ENCODE measurements at regions not wholly inside any gene's neighbourhood (a gene's known extent, or its start where the extent isn't known, plus 50 kb on each side); places are given as distances from the start of the nearest gene placed in this dataset.

- Mint-ChIP-seq H3K9me3 (no peaks in the 10 kb centered on the region), H3K36me3 (ENCODE audit: insufficient read depth) (no peaks in the 10 kb centered on the region), H3K4me1 (ENCODE audit: low read depth) (no peaks in the 10 kb centered on the region), H3K4me3 (no peak overlapping the region), H3K27me3 (ENCODE audit: low read depth) (no peaks in the 10 kb centered on the region)
- ATAC-seq (no peak), DNase-seq (no peak)
Observed at GRCh38 chr7:42618651-42619360, 293.1 kb downstream of the C7orf25 start.

GRCh38 chr7:42617806-42618457 lies 293.9 kb downstream of the C7orf25 start:
- H3K9me3 Mint-ChIP-seq, result no peaks in the 10 kb centered on the region
- H3K4me1 Mint-ChIP-seq (ENCODE audit: low read depth), result no peaks in the 10 kb centered on the region
- no peaks in the 10 kb centered on the region for H3K27me3 Mint-ChIP-seq (ENCODE audit: low read depth)
- ATAC-seq, result no peak
- DNase-seq, result no peak
- H3K4me3 Mint-ChIP-seq, result no peak overlapping the region
- no peaks in the 10 kb centered on the region for H3K36me3 Mint-ChIP-seq (ENCODE audit: insufficient read depth)

GRCh38 chr7:42617071-42617765 lies 294.7 kb downstream of the C7orf25 start:
- no peak for ATAC-seq
- H3K36me3 Mint-ChIP-seq (ENCODE audit: insufficient read depth), result no peaks in the 10 kb centered on the region
- H3K9me3 Mint-ChIP-seq, result no peaks in the 10 kb centered on the region
- no peaks in the 10 kb centered on the region for H3K4me1 Mint-ChIP-seq (ENCODE audit: low read depth)
- no peaks in the 10 kb centered on the region for H3K27me3 Mint-ChIP-seq (ENCODE audit: low read depth)
- no peak overlapping the region for H3K4me3 Mint-ChIP-seq
- no peak for DNase-seq

- ATAC-seq (no peak), DNase-seq (no peak)
- H3K27me3 Mint-ChIP-seq (ENCODE audit: low read depth), result no peaks in the 10 kb centered on the region
- no peaks in the 10 kb centered on the region for H3K9me3 Mint-ChIP-seq
- H3K4me3 Mint-ChIP-seq, result no peak overlapping the region
- H3K4me1 Mint-ChIP-seq (ENCODE audit: low read depth), result no peaks in the 10 kb centered on the region
- no peaks in the 10 kb centered on the region for H3K36me3 Mint-ChIP-seq (ENCODE audit: insufficient read depth)
Observed at GRCh38 chr7:42614636-42615035, 297.2 kb downstream of the C7orf25 start.

- H3K9me3 Mint-ChIP-seq, result no peaks in the 10 kb centered on the region
- H3K36me3 Mint-ChIP-seq (ENCODE audit: insufficient read depth), result no peaks in the 10 kb centered on the region
- no peaks in the 10 kb centered on the region for H3K4me1 Mint-ChIP-seq (ENCODE audit: low read depth)
- ATAC-seq, result no peak
- H3K4me3 Mint-ChIP-seq, result no peak overlapping the region
- no peak for DNase-seq
- peaks cover 4% of the 10 kb centered on the region for H3K27me3 Mint-ChIP-seq (ENCODE audit: low read depth)
Observed at GRCh38 chr7:42611961-42612360, 299.9 kb downstream of the C7orf25 start.

GRCh38 chr7:42611289-42611928 lies 300.5 kb downstream of the C7orf25 start:
- Mint-ChIP-seq H3K36me3 (ENCODE audit: insufficient read depth) (no peaks in the 10 kb centered on the region), H3K4me3 (no peak overlapping the region), H3K9me3 (no peaks in the 10 kb centered on the region), H3K27me3 (ENCODE audit: low read depth) (peaks cover 4% of the 10 kb centered on the region), H3K4me1 (ENCODE audit: low read depth) (no peaks in the 10 kb centered on the region)
- ATAC-seq (no peak), DNase-seq (no peak)

GRCh38 chr7:42606193-42606905 lies 305.5 kb downstream of the C7orf25 start:
- Mint-ChIP-seq H3K9me3 (no peaks in the 10 kb centered on the region), H3K4me3 (no peak overlapping the region), H3K36me3 (ENCODE audit: insufficient read depth) (no peaks in the 10 kb centered on the region), H3K4me1 (ENCODE audit: low read depth) (no peaks in the 10 kb centered on the region), H3K27me3 (ENCODE audit: low read depth) (peaks cover 4% of the 10 kb centered on the region)
- DNase-seq (no peak), ATAC-seq (no peak)

GRCh38 chr7:42605406-42606192 lies 306.3 kb downstream of the C7orf25 start:
- Mint-ChIP-seq H3K9me3 (no peaks in the 10 kb centered on the region), H3K4me1 (ENCODE audit: low read depth) (no peaks in the 10 kb centered on the region), H3K36me3 (ENCODE audit: insufficient read depth) (no peaks in the 10 kb centered on the region), H3K4me3 (no peak overlapping the region), H3K27me3 (ENCODE audit: low read depth) (peaks cover 4% of the 10 kb centered on the region)
- DNase-seq (no peak), ATAC-seq (no peak)

GRCh38 chr7:42603496-42603895 lies 308.4 kb downstream of the C7orf25 start:
- DNase-seq (no peak), ATAC-seq (no peak)
- Mint-ChIP-seq H3K4me1 (ENCODE audit: low read depth) (no peaks in the 10 kb centered on the region), H3K27me3 (ENCODE audit: low read depth) (peaks cover 4% of the 10 kb centered on the region), H3K4me3 (no peak overlapping the region), H3K36me3 (ENCODE audit: insufficient read depth) (no peaks in the 10 kb centered on the region), H3K9me3 (no peaks in the 10 kb centered on the region)

- Mint-ChIP-seq H3K4me1 (ENCODE audit: low read depth) (no peaks in the 10 kb centered on the region), H3K27me3 (ENCODE audit: low read depth) (no peaks in the 10 kb centered on the region), H3K36me3 (ENCODE audit: insufficient read depth) (no peaks in the 10 kb centered on the region), H3K4me3 (no peak overlapping the region), H3K9me3 (peaks cover 5% of the 10 kb centered on the region)
- no peak for DNase-seq
- no peak for ATAC-seq
Observed at GRCh38 chr7:42597300-42597699, 314.6 kb downstream of the C7orf25 start.

- ATAC-seq, result no peak
- no peaks in the 10 kb centered on the region for H3K4me1 Mint-ChIP-seq (ENCODE audit: low read depth)
Observed at GRCh38 chr7:42596737-42597136, 315.1 kb downstream of the C7orf25 start.

GRCh38 chr7:42593860-42594259 lies 318.0 kb downstream of the C7orf25 start:
- no peak overlapping the region for H3K4me3 Mint-ChIP-seq
- no peak for ATAC-seq
- no peaks in the 10 kb centered on the region for H3K36me3 Mint-ChIP-seq (ENCODE audit: insufficient read depth)
- H3K27me3 Mint-ChIP-seq (ENCODE audit: low read depth), result no peaks in the 10 kb centered on the region
- peaks cover 11% of the 10 kb centered on the region for H3K9me3 Mint-ChIP-seq
- no peak for DNase-seq
- no peaks in the 10 kb centered on the region for H3K4me1 Mint-ChIP-seq (ENCODE audit: low read depth)

More at GRCh38 chr7:42596737-42597136, 315.1 kb downstream of the C7orf25 start:
- H3K27me3 Mint-ChIP-seq (ENCODE audit: low read depth), result no peaks in the 10 kb centered on the region
- peaks cover 5% of the 10 kb centered on the region for H3K9me3 Mint-ChIP-seq
- DNase-seq, result no peak
- H3K4me3 Mint-ChIP-seq, result no peak overlapping the region
- H3K36me3 Mint-ChIP-seq (ENCODE audit: insufficient read depth), result no peaks in the 10 kb centered on the region

- H3K4me1 Mint-ChIP-seq (ENCODE audit: low read depth), result no peaks in the 10 kb centered on the region
- H3K9me3 Mint-ChIP-seq, result peaks cover 18% of the 10 kb centered on the region
- ATAC-seq, result no peak
- no peak for DNase-seq
- H3K4me3 Mint-ChIP-seq, result no peak overlapping the region
- H3K27me3 Mint-ChIP-seq (ENCODE audit: low read depth), result no peaks in the 10 kb centered on the region
- H3K36me3 Mint-ChIP-seq (ENCODE audit: insufficient read depth), result no peaks in the 10 kb centered on the region
Observed at GRCh38 chr7:42590771-42591310, 321.0 kb downstream of the C7orf25 start.
